GM18519 (cell line): ENCODE measurements at regions not wholly inside any gene's neighbourhood (a gene's known extent, or its start where the extent isn't known, plus 50 kb on each side); places are given as distances from the start of the nearest gene placed in this dataset.
A peak's percentile ranks its signal among the peaks of the same experiment; 100 is the strongest.

Source experiments
- ATAC-seq: cut with Tn5 transposase; IDR thresholded peaks from one replicate; pipeline ENCODE4 v1.9.1; 2021; ENCODE audit warnings: mild to moderate bottlenecking, moderate library complexity; ENCODE audit not compliant: unreplicated experiment, low FRiP score

DNA sequence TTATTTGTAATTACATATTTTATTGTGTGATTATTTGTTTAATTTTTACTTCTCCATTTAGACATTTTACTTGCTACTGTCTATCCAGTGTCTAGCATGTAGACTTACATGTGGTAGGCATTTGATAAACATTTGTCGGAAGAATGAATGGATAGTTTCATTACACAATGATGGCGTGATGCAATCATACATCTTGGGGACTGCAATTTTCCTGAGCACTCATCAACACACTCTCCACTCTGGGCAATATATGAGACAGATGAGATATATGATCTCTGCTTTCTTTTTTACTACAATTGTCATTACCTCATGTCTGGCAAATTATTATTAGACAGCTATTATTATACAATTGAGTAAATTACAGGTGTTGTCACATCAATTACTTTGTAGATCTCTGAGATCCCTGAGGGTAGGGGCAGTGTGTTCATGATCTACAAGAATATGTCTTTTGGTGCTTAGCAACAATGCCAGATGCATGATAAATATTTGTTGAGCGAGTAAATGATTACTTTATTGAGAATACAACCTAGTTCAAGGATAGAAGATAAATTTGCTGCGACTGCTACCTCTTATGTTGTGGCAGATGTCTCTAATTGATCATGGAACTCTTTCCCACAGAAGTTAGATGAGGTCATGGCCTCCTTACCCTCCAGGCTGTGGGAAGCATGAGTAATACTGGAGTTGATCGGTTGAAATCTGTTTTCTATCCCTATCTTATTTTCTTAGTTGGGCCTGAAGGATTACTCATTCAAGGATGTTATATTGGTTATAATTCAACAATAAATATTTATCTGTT is 416.0 kb downstream of the LRIG3 start:
- ATAC-seq: no peak

DNA sequence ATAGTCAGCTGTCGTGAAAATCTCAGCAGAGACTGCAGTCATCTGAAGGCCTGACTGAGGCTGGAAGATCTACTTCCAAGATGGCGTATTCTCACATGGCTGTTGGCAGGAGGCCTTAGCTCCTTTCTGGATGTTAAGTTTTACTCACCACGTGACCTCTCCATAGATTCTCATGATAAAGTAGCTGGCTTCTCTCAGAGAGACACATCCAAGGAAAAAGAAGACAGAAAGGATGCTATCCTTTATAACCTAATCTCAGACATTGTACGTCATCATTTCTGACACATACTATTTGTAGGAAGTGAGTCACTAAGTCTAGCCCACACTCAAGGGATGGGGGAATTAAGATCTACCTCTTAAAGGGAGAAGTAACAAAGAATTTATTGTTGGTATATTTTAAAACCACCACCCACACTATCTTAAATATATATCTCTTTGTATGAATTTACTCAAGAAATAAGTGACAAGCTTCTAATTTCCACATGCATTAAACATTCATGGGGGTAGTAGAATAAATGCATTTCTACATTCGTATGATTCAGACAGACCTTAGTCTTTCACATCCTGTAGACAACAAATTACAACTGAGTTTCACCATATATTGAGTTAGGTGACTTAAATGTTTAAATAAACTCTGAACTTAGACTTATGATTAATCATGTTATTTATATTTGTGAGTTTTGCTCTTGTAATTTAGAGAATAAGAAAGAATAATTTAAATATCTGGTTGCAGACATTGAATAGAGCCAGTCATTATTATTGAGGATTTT is 411.0 kb downstream of the LRIG3 start:
- ATAC-seq: no peak

DNA sequence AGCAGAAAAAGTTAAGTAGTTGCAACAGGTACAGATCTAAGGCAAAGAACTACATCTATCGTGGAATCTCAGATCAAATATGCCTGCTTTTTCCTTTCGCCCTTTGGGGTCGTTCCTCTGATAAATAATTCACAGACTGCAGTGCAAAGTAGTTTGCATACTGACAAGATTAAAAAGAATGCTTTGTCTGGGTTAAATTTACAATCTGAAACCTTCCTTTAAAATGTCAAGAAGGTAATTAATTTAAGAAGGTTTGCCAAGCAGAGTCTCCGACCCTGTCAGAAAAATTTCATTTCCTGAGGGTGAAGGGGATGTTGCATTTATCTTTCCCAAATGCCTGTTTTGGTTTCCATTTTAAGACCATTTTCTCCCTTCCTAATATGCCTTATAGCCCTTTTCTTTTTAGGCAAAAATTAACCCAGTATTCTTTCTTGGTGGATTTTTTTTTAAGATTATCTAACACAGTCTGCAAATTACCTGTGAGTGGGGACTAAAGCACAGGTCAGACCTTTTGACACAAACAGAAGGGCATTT is 406.9 kb downstream of the LRIG3 start:
- ATAC-seq: no peak

DNA sequence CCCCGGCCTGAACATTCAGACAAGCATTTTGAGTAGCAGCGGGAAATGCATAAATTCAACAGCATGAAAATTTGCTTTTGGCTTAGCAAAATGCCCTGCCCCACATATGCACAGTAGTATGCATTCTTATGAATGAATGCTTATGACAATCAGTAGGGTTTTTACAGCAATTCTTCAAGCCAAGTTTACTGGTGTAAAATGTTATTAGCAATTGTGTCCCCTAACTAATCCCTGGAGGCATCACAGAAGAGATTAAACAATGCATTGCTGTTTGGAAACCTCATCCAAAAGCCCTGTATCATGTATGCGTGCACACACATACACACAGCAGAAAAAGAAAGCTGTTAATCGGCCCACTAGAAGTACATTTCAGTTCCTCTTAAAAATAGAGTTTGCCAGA is 406.5 kb downstream of the LRIG3 start:
- no peak for ATAC-seq

DNA sequence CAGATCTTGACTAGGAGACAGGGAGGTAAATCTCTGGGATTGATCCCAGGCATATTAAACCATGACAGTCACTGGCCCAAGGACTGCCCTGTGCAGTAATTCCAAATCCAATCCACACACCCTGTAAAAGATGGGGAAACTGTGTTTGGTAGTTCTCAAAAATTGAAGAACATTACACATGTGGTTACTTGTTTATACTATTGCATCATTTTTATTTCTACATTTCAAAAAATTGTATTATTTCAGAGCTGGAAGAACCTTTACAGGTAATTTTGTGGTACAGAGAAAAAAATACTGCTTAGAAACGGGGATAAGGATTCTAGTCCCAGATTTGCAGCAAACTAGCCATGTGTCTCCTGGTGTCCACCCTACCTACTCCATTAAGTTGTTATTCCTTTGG is 400.5 kb downstream of the LRIG3 start:
- no peak for ATAC-seq

DNA sequence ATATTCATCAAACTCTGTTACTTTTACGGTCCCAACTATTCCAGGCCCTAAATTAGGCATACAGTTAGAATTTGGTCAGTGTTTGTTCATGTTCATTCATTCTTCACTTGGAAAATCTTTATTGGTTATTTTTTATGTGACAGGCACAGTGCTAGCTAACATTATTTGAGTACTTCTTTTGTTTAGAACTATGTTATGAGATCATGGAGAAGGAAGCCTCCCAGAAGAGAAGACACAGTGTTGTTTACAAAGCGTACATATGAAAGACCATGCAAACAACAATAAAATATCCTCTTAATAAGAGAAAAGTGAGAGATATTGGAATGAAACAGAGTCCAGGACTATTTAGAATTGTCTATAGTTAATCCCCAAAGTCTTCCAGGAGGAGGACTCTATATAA is 399.2 kb downstream of the LRIG3 start:
- no peak for ATAC-seq

DNA sequence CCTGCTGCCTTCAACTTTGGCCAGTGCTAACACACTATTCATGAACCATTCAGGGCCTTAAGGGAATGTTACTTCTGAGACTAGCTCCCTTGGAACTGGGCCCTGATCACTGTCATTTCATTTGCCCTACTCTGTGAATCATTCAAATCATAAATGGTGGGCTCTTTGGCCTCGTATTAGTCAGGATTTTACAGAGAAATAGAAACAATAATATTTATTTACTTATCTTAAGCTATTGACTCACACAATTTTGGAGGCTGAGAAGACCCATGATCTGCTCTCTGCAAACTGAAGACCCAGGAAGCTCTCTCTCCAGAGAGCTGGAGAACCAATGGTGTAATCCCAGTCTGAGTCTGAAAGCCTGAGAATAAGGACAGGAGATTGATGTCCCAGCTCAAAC is 398.5 kb downstream of the LRIG3 start:
- ATAC-seq: no peak

DNA sequence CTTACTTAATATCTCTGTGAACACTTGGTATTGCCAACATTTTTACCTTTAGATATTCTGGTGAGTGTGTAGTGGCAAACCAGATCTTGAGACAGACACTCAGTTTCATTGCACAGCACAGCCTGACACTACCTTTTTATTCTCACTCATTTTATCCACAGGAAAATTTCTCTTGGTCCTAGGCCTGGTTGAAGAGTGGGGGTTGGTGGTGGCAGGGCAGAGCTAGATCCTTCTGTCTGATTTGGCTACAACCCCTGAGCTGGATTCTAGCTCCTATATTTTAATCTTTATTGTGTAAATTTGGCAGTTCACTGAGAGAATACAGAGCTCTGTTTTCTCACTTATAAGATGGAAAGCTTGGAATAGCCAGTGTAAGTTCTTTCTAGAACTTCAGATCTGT is 396.9 kb downstream of the LRIG3 start:
- ATAC-seq: no peak

DNA sequence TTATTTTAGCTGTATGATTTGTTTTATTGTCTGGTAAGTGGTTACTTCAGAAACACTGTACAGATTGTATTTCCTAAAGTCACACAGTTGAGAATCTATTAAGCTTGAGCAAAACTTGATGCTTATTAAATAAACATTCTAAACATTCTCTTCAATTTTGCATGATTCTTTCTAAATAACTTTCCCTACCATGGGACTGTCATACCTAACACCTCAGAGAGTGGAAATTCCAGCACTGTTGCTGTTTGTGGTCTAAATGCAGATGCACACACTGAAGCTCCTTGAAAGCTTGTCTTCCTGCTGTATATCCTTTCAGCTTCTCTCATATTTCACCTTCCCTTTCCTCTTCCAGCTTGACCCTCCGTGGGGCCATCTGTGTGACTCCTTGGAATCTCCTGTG is 392.0 kb downstream of the LRIG3 start:
- ATAC-seq: no peak

DNA sequence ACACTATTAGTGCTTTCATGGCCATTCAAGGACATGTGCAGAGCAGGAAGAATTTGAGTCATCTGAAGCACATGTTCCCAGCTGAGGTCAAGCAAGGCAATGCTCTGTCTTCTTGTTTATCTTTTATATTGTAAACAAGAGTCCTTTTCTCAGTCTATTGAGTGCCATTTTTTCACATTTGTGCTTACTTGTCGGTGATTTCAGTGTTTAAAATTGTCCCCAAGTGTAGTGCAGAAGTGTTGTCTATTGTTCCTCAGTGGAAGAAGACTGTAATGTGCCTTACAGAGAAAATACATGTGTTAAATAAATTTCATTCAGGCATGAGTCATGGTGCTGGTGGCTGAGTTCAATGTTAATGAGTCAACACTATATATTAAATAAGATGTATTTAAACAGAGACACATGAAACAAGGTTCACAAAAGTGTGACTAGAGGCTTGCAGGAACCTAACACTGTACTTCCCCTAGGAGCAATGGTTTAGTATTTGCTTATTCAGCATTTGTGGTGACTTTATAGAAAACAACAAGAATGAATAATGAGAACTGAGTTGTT is 391.1 kb downstream of the LRIG3 start:
- ATAC-seq: no peak

DNA sequence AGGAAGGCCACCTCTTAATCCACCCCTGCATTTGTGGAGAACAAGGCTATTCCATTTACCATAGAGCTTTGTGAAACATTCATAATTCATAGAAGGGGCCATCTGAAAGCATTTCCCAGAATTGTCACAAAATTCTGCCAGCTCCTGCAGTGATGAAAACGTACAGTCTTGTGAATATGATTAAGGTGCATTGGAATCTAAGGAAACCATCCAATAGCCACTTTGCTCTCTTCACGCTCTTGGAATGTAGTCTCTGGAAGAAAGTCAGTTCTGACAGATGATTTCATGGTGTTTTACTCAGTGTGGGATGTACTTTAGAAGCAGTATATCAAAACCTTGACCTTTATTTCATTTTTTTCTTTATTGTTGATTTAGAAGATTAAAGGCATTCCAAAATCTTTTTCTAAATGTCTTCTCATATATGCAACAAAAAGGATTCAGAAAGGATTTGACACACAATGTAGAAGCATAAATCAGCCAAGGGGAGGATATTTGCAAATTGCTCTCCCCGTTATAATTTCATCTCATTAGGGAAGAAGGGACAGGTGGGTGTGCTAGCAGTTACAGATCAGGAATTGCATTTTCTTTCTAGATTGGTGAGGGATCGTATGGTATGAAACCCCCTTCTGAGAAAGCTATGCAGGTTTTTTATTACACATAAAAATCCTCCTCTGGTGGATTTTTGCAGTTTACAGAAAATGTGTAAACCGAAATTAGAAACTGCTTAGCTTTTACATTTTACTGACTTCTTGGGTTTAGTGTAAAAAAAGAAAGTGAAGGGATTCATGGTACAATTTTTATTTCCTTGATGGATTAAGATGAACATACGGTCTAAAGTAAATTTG is 390.2 kb downstream of the LRIG3 start:
- no peak for ATAC-seq

DNA sequence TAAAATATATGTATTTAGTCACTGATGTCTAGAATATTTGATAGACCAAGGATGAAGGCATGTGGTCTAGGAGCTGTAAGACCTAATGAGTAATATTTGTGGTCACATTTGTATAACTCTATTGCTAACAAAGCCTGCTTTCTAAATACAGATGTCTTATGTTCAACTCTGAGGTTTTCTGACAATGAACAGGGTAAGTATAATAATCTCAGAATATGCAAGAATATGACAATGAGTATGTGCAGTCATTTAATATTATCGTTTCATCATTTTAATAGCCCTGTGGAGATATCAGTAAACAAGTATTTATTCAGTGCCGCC is 389.6 kb downstream of the LRIG3 start:
- no peak for ATAC-seq

DNA sequence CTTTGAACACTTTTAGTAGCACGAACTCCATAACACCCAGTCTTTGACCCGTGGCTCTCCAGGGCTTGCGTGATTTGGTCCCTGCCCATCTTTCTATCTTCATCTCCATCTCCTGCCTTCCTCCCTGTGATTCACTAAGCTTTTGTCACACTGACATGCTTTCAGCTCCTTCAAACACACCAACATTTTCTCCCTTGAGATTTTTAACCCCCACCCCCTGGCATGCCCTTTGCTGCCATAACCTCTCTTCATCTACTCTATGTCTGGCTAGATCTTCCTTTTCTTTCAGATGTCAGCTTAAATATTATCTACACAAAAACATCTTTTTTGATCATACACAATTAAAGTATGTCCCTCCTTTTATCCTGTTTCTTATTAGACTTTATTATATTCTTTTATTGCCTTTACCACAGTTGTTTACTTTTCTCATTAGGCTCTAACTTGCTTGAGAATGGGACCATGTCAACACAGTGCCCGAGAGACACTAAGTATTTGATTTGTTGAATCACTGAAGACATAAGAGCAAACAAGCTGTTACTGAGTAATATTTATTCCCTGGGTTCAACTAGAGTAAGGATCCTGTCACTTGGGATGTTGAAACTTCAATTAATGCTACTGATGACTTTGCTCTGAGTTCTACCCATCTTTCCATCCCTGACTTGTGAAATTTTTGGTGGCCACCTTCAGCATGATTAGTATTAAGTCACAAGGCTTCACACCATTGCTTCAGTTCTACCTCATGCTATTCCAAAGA is 387.3 kb downstream of the LRIG3 start:
- ATAC-seq: no peak

DNA sequence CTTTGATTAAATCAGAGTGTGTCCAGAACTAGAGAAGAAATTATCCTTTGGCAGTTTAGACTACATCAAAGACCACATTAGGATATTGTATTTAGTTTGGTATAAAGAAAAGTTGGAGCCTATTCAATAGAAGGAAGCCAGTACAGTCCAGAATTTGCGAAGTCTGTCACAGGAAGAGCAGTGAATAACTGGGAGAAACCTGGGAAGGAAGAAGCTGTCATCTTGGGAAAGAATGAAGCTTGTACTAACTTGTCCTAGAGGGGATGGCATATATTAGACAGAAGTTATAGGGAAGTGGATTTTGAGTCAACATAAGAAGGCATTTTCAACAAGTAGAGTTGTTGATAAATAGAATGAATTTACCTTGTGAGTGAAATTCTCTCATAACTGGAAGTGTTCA is 386.7 kb downstream of the LRIG3 start:
- no peak for ATAC-seq

DNA sequence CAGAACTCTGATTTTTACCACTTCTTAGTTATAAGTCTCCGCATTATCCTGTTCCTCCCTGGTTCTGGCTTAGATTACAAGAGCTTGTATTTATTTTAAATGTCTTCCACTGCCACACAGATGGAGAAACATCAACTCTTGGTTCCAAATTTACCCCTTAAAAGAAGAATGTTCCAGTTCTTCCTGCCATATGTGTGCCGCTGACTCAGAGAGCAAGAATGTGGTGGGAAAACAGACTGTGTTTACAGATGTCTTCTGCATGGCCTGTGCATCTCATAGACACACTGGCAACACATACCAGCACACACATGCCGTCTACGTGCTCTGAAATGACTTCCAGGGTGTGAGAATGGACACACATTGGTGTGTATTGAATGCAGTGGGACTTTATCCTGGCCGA is 383.0 kb downstream of the LRIG3 start:
- ATAC-seq: no peak

DNA sequence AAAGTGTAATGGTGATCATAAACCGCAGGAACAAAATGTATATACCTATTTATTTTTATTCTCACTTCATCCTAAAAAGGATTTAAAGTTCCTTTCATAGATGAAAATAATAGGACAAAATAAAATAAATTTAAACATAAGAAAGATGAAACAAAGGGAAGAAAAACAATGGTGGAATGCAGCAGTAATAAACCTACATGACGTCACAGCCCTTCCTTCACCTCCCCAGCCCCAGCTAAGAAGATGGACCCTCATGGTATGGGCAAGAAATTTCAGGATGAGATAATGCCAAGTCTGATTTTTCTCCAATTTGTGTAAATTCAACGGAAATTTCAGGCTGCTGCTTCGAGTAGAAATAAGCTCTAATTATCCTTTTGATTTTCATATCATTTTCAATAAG is 381.0 kb downstream of the LRIG3 start:
- ATAC-seq: no peak

DNA sequence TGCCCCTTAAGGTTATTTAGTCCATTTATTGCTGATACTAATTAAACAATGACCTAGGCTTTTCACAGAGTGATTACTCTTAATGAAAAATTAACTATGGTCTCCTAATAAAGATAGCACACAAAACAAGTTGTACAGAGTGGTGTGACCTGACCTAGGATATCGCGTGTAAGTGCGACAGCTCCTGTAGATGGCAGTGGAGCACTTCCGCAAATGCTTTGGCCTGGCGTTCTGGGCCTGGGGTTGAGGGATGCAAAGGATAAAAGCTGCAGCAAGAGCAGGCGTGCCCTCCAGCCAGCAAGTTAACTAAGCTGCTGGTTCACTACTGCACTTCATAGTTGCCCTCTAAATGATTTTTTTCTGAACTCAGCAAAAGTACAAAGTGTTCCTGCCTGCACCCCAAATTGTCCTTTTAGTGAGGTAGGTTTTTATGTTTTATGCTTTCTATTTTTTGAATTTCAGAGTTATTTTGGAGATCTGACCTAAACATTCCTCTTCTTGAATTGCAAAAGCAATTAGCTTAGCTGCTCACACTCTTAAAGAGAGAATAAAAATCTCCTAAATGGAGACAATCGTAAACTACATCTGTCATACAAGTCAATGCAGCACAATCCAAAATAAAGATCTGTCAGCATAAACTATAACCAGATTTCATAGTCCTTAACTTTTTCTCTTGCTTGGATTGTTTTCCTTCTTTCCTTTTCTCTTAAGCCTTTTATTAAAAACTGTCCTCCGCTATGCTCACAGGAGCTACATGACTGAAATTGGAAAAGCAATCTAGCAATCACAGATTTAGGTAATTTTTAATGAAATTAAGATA is 379.6 kb downstream of the LRIG3 start:
- ATAC-seq: peak; percentile 96

DNA sequence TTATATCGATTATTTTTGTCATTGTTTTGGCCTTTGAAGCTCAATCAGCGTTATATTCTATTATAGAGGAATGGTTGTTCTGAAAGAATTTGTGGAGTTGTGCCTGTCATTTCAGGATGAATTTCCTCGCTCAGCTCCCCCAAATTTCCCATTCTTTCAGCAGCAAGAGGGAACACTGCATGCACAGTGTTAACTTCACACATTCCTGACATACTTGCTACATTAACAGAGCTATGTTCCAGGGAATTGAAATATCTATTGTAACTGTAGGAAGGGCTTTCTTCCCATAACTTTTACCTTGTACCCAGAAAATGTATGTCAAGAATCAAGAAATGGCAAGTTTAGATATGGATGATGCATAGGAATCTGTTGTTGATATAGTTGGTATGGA is 379.0 kb downstream of the LRIG3 start:
- no peak for ATAC-seq

DNA sequence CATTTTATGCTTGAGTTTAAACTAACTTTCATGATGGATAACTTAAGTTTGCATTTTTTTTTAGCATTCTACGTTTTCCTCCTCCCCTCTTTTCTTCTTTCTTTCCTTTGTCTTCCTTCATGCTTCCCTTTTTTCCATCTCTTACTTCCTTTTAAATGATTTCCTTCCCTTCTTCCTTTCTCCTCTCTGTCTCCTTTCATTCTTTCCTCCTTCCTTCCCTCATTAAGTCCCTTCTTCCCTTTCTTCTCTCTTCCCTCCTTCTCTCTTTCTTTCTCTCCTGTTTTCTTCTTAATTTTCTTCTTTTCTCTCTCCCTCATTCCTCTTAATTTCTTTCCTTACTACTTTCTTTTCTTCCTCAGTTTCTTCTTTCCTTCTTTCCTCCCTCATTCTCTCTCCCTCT is 376.0 kb downstream of the LRIG3 start:
- ATAC-seq: no peak
